Fibroblast of villous mesenchyme (primary cell): ENCODE measurements at regions not wholly inside any gene's neighbourhood (a gene's known extent, or its start where the extent isn't known, plus 50 kb on each side); places are given as distances from the start of the nearest gene placed in this dataset.

Source experiments
- DNase-seq: peaks from one replicate; pipeline ENCODE4 v3.0.0-alpha.2; 2010; ENCODE audit warnings: low read depth
- H3K4me3 ChIP-seq: 2 replicates; pipeline ENCODE4 v1.5.1; 2011; ENCODE audit warnings: low read depth, mild to moderate bottlenecking, low read length
- CTCF ChIP-seq: IDR thresholded peaks from 2 replicates; pipeline ENCODE4 v1.5.1; 2012; ENCODE audit warnings: low read depth, mild to moderate bottlenecking, low read length; ENCODE audit not compliant: insufficient read depth

- H3K4me3 ChIP-seq: no peak overlapping the region
- DNase-seq: no peak
- TF ChIP-seq CTCF: no peak
These were observed 362.7 kb downstream of the PTPRU start for GRCh38 chr1:29599071-29599470.

GRCh38 chr1:29597861-29598260, 361.5 kb downstream of the PTPRU start:
- TF ChIP-seq CTCF: no peak
- no peak overlapping the region for H3K4me3 ChIP-seq
- DNase-seq: no peak

GRCh38 chr1:29593601-29594382, 357.5 kb downstream of the PTPRU start:
- DNase-seq: no peak
- TF ChIP-seq CTCF: no peak
- H3K4me3 ChIP-seq: no peak overlapping the region

- TF ChIP-seq CTCF: no peak
- no peak for DNase-seq
- H3K4me3 ChIP-seq: no peak overlapping the region
These were observed 356.4 kb downstream of the PTPRU start for GRCh38 chr1:29592731-29593130.

- TF ChIP-seq CTCF: no peak
- no peak for DNase-seq
- no peak overlapping the region for H3K4me3 ChIP-seq
These were observed 355.9 kb downstream of the PTPRU start for GRCh38 chr1:29592261-29592615.

- H3K4me3 ChIP-seq: no peak overlapping the region
- TF ChIP-seq CTCF: no peak
- DNase-seq: no peak
These were observed 355.4 kb downstream of the PTPRU start for GRCh38 chr1:29591601-29592260.
